SJSA1 (cell line): ENCODE measurements at regions not wholly inside any gene's neighbourhood (a gene's known extent, or its start where the extent isn't known, plus 50 kb on each side); places are given as distances from the start of the nearest gene placed in this dataset.
"Not testable (repeated sequence)": the region's sequence is repeated elsewhere in the genome, so short reads cannot be mapped to it uniquely, and the experiment has no call there.

Source experiments
- DNase-seq, 2 experiments: peaks; one replicate each; pipeline ENCODE4 v3.0.0-alpha.2; 2015 to 2020; ENCODE audit warnings: low spot score in 2 of 2, low read depth in 1 of 2
- H3K27ac ChIP-seq: fragments of 250-450 bp; sonication (Bioruptor Pico); 2 replicates; pipeline ENCODE4 v1.5.1; 2020; ENCODE audit warnings: mild to moderate bottlenecking, moderate library complexity
- H3K27me3 ChIP-seq: fragments of 250-450 bp; sonication (Bioruptor Pico); replicated peaks from 2 replicates; pipeline ENCODE4 v1.5.1; 2020; ENCODE audit warnings: mild to moderate bottlenecking, moderate library complexity
- H3K36me3 ChIP-seq: fragments of 250-450 bp; sonication (Bioruptor Pico); 2 replicates; pipeline ENCODE4 v1.5.1; 2020; ENCODE audit warnings: mild to moderate bottlenecking
- H3K4me1 ChIP-seq: fragments of 250-450 bp; sonication (Bioruptor Pico); replicated peaks from 2 replicates; pipeline ENCODE4 v1.6.1; 2021; ENCODE audit warnings: mild to moderate bottlenecking
- H3K4me3 ChIP-seq: fragments of 250-450 bp; sonication (Bioruptor Pico); 2 replicates; pipeline ENCODE4 v1.5.1; 2020; ENCODE audit warnings: mild to moderate bottlenecking
- H3K9me3 ChIP-seq: fragments of 250-450 bp; sonication (Bioruptor Pico); replicated peaks from 2 replicates; pipeline ENCODE4 v1.5.1; 2020; ENCODE audit warnings: mild to moderate bottlenecking

DNA sequence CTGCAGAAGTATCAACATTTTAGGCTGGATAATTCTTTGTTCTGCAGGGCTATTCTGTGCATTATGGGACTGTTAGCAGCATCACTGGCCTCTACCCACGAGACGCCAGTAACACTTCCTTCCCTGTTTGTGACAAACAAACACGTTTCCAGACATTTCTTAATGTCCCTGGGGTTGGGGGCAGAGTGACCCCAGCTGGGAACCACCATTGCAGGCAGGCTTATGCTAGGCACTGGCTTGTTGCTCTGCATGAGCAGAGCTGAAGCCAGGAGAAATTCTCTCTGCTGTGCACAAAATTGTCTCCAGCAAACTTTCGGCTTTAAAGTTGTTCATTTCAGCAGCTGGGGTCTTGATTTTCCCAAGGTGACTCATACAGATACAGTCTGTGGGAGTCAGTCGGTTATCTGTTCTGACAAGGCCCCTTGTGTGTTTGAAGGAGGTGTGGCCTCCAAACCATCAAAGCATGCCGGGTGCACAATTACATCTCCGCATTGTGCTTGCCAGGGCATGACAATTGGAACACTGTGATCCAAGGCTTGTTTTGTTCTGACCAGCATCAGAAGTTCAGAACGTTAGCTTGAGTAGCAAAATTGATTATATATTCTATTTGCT is 156.4 kb upstream of the BOD1L1 start:
- no peaks in the 10 kb centered on the region for H3K4me1 ChIP-seq
- H3K4me3 ChIP-seq, result no peak overlapping the region
- no peak for DNase-seq
- no peaks in the 10 kb centered on the region for H3K9me3 ChIP-seq
- no peak overlapping the region for H3K27ac ChIP-seq
- H3K36me3 ChIP-seq, result no peaks in the 10 kb centered on the region
- no peaks in the 10 kb centered on the region for H3K27me3 ChIP-seq

DNA sequence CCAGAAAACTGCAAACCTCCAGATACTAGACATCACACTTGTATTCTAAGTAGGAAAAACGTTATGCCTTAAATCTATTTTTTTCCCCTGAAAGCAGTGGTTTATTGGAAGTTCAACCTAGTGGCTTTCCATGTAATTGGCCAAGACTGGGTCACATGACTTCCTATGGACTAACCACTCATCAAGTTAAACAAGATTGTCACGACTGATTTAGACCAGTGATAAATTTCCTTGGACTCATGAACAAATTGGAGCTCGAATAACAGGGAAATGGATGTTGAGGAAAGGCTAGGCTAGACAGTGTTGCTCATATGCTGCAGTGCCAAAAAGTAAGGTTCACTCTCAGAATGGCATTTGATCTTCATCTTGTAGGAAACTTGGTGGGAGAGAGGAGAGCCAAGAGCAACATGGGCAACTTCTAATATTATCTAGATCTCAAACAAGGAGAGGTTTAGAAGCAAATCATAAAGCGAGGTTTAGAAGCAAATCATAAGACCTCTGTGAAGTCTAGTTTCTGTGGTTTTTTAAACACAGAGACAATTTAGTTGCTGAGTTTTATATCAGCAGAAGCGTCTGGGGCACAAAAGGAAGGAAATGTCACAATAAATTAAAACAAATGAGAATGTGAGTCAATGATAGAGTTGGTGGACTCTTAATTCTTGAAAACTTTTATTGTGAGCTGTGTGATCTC is 165.6 kb upstream of the BOD1L1 start:
- DNase-seq, result no peak
- H3K9me3 ChIP-seq, result no peaks in the 10 kb centered on the region
- no peaks in the 10 kb centered on the region for H3K27me3 ChIP-seq
- H3K4me3 ChIP-seq, result no peak overlapping the region
- H3K4me1 ChIP-seq, result no peaks in the 10 kb centered on the region
- no peaks in the 10 kb centered on the region for H3K36me3 ChIP-seq
- H3K27ac ChIP-seq, result no peak overlapping the region

GRCh38 chr4:13794819-13795565 is 167.5 kb upstream of the BOD1L1 start:
- H3K4me3 ChIP-seq, result no peak overlapping the region
- no peaks in the 10 kb centered on the region for H3K27me3 ChIP-seq
- no peaks in the 10 kb centered on the region for H3K4me1 ChIP-seq
- H3K36me3 ChIP-seq, result no peaks in the 10 kb centered on the region
- no peaks in the 10 kb centered on the region for H3K9me3 ChIP-seq
- DNase-seq, result no peak
- no peak overlapping the region for H3K27ac ChIP-seq

GRCh38 chr4:13797061-13797460 is 169.5 kb upstream of the BOD1L1 start:
- Histone ChIP-seq H3K27me3 (no peaks in the 10 kb centered on the region), H3K27ac (no peak overlapping the region), H3K4me3 (no peak overlapping the region), H3K9me3 (no peaks in the 10 kb centered on the region), H3K36me3 (no peaks in the 10 kb centered on the region), H3K4me1 (no peaks in the 10 kb centered on the region)
- no peak for DNase-seq

DNA sequence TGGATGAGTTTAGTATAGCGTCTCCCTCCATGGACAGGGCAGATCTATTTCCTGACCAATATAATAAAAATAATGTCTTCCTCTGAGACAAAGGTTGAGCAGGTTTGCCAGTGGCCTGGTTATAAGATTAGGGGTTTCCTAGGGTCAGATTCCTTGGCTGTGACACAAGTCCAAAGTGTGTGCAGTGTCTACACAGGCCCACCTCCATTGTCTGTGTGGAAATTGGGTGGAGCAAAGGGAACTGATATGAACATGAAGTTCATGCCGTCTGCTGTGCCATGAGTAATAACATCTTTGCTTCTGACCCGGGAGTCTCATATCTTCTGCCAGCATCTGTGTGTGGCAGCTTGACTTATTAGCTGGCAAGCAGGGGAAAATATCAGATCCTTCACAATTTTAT is 187.7 kb upstream of the BOD1L1 start:
- H3K36me3 ChIP-seq, result no peaks in the 10 kb centered on the region
- DNase-seq, result no peak
- no peak overlapping the region for H3K4me3 ChIP-seq

DNA sequence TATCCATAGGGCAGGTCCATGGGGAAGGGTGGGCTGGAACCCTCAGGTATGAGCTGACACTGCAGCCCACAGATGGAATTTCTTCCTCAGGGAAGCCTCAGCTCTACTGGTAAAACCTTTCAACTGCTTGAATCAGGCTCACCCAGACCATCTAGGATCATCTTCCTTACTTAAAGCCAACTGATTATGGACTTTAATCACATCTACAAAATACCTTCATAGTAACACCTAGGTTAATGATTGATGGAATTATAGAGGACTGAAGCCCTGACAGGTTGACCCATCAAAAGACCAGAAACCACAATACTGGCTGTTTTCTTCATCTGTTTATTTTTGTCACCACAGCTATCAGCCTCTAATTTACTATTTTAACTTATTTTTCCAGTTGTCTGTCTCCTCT is 188.9 kb upstream of the BOD1L1 start:
- no peaks in the 10 kb centered on the region for H3K36me3 ChIP-seq
- no peak overlapping the region for H3K4me3 ChIP-seq
- DNase-seq, result no peak
- H3K27ac ChIP-seq, result no peak overlapping the region
- H3K4me1 ChIP-seq, result no peaks in the 10 kb centered on the region
- no peaks in the 10 kb centered on the region for H3K27me3 ChIP-seq
- H3K9me3 ChIP-seq, result no peaks in the 10 kb centered on the region

More for the DNA sequence above, 187.7 kb upstream of the BOD1L1 start:
- H3K27me3 ChIP-seq, result no peaks in the 10 kb centered on the region
- H3K27ac ChIP-seq, result no peak overlapping the region
- H3K9me3 ChIP-seq, result no peaks in the 10 kb centered on the region
- H3K4me1 ChIP-seq, result no peaks in the 10 kb centered on the region

DNA sequence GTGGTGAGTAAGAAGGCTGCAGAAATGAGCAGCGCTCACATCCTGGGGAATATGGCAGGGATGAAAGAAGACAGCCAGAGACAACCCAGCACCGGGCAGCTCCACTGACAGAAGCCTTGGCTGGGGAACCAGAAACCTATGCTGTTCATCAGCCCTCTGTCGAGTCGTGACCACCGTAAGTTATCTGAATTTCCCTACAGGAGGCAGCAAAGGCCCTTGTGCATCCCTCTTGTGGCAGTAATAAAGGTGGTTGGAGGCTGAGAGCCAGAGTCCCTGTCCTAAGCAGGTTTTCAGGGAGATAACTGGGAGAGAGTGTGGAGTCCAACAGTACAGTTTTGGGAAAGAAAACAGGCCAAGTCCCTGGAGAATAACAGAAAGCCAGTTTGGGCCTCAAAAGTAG is 194.0 kb upstream of the BOD1L1 start:
- no peak overlapping the region for H3K27ac ChIP-seq
- DNase-seq, result no peak

DNA sequence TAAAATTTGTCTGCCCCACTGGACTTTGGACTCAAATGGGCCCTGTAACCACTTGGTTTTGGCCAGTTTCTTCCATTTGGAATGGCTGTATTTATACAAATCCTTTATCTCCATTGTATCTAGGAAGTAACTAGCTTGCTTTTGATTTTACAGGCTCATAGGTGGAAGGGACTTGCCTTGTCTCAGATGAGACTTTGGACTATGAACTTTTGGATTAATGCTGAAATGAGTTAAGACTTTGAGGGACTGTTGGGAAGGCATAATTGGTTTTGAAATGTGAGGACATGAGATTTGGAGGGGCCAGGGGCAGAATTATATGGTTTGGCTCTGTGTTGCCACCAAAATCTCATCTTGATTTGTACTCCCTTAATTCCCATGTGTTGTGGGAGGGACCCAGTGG is 198.3 kb upstream of the BOD1L1 start:
- H3K9me3 ChIP-seq, H3K4me1 ChIP-seq, H3K27ac ChIP-seq, H3K36me3 ChIP-seq, H3K4me3 ChIP-seq, DNase-seq, H3K27me3 ChIP-seq: not testable (repeated sequence)

More for the DNA sequence above, 194.0 kb upstream of the BOD1L1 start:
- Histone ChIP-seq H3K36me3 (no peaks in the 10 kb centered on the region), H3K9me3 (no peaks in the 10 kb centered on the region), H3K27me3 (no peaks in the 10 kb centered on the region), H3K4me1 (no peaks in the 10 kb centered on the region), H3K4me3 (no peak overlapping the region)

DNA sequence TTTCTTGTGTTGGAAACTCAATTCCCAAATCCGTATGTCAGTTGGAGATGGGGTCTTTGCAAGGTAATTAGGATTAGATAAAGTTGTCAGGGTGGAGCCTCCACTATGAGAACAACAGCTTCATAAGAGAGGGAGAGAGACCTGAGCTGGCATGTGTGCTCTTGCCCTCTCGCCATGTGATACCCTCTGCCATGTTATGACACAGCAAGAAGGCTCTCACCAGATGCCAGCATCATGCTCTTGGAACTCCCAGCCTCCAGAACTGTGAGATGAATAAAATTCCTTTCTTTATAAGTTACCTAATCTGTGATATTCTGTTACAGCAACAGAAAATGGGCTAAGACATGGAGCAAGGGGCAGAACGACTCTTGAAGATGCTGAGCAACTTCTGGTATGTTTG is 201.9 kb upstream of the BOD1L1 start:
- H3K36me3 ChIP-seq, result no peaks in the 10 kb centered on the region
- DNase-seq, result no peak
- no peaks in the 10 kb centered on the region for H3K27me3 ChIP-seq
- no peaks in the 10 kb centered on the region for H3K4me1 ChIP-seq
- no peak overlapping the region for H3K4me3 ChIP-seq
- no peaks in the 10 kb centered on the region for H3K9me3 ChIP-seq
- H3K27ac ChIP-seq, result no peak overlapping the region

DNA sequence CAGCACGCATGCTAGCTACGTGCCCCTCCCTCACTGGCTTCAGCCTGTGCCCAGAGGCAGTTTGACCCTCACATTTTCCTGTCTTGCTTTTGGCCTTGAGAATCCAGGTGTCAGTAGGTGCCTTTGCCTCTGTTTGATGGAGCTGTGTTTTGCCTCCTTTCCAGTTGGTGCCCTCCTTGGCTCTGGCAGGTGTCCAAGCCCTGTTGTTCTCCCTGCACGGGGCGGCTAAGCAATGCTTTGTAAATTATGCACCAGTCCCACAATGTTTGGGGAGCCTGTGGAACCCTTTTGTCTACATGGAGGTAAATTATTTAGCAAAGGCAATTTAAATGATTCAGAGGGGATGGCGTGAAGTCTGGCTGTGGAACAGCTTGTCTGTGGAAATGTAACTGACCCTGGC is 202.9 kb upstream of the BOD1L1 start:
- H3K27ac ChIP-seq, result no peak overlapping the region
- H3K9me3 ChIP-seq, result no peaks in the 10 kb centered on the region
- H3K4me3 ChIP-seq, result no peak overlapping the region
- H3K4me1 ChIP-seq, result no peaks in the 10 kb centered on the region
- H3K36me3 ChIP-seq, result no peaks in the 10 kb centered on the region
- no peaks in the 10 kb centered on the region for H3K27me3 ChIP-seq
- DNase-seq, result no peak

- Histone ChIP-seq H3K36me3 (no peaks in the 10 kb centered on the region), H3K27ac (no peak overlapping the region), H3K27me3 (no peaks in the 10 kb centered on the region), H3K4me3 (no peak overlapping the region), H3K4me1 (no peaks in the 10 kb centered on the region), H3K9me3 (no peaks in the 10 kb centered on the region)
- no peak for DNase-seq
These were observed 205.8 kb upstream of the BOD1L1 start for GRCh38 chr4:13833171-13833804.

- H3K36me3 ChIP-seq, result no peaks in the 10 kb centered on the region
- DNase-seq, result no peak
- H3K4me1 ChIP-seq, result no peaks in the 10 kb centered on the region
- H3K27ac ChIP-seq, result no peak overlapping the region
- no peaks in the 10 kb centered on the region for H3K9me3 ChIP-seq
- H3K27me3 ChIP-seq, result no peaks in the 10 kb centered on the region
- no peak overlapping the region for H3K4me3 ChIP-seq
These were observed 209.7 kb upstream of the BOD1L1 start for GRCh38 chr4:13836946-13837912.

DNA sequence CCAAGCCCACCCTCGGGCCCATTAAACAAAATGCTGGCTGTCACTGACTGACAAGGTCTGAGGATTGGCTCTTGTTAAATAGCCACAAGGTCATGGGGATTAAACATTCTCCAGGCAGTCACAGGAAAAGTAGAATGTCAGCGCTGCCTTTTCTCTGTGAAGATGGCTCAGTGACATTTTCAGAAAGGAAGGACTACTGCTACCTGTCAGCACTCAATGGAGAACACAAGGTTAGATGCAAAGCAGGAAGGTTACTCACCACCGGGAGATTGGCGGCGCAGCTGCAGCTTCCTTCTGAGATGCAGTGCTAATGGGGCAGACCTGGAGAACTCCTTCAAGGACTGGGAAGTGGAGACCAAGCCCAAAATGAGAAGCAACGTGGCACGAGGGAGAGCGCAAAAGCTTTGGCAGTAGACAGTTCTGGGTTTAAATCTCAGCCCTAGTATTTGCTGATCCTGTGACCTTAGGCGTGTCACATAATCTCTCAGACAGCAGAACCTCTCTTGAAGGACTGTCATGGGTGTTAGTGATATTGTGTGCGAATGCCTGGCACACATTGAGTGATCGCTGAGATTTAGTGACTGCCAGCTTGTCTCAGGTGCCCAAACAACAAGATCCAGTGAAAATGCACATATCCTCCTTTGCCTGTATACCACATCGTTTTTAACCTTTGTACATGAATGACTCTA is 213.1 kb upstream of the BOD1L1 start:
- H3K27ac ChIP-seq, result no peak overlapping the region
- H3K27me3 ChIP-seq, result no peaks in the 10 kb centered on the region
- no peak overlapping the region for H3K4me3 ChIP-seq
- no peak for DNase-seq
- H3K4me1 ChIP-seq, result no peaks in the 10 kb centered on the region
- H3K36me3 ChIP-seq, result no peaks in the 10 kb centered on the region
- H3K9me3 ChIP-seq, result no peaks in the 10 kb centered on the region
